HL-60/S4 treated with phorbol 12-myristate 13-acetate at 8.2 ng/mL for 4 days and 3 days (cell line): ENCODE measurements at regions not wholly inside any gene's neighbourhood (a gene's known extent, or its start where the extent isn't known, plus 50 kb on each side); places are given as distances from the start of the nearest gene placed in this dataset.

Experiments used
- in situ Hi-C: fragments of 300-500 bp; cut with MboI; formaldehyde crosslinking; loops from 2 replicates; pipeline ENCODE4 v1.15.0; 2022; ENCODE audit warnings: low sequenced_read_pairs

- in situ Hi-C loops = no loop called here
Observed at GRCh38 chr1:87437663-87438295, 109.1 kb downstream of the LMO4 start.

GRCh38 chr1:87439821-87440220 lies 111.1 kb downstream of the LMO4 start:
- in situ Hi-C loops = no loop called here

GRCh38 chr1:87449348-87449963 lies 120.8 kb downstream of the LMO4 start:
- in situ Hi-C loops = no loop called here

- in situ Hi-C loops = no loop called here
Observed at GRCh38 chr1:87450136-87450535, 121.5 kb downstream of the LMO4 start.

GRCh38 chr1:87450615-87451209 lies 122.0 kb downstream of the LMO4 start:
- in situ Hi-C loops = no loop called here

- in situ Hi-C loops = no loop called here
Observed at GRCh38 chr1:87451229-87451920, 122.7 kb downstream of the LMO4 start.

- in situ Hi-C loops = no loop called here
Observed at GRCh38 chr1:87452648-87453047, 124.0 kb downstream of the LMO4 start.

- in situ Hi-C loops = no loop called here
Observed at GRCh38 chr1:87457408-87457807, 128.7 kb downstream of the LMO4 start.

- in situ Hi-C loops = no loop called here
Observed at GRCh38 chr1:87462894-87463293, 134.2 kb downstream of the LMO4 start.

- in situ Hi-C loops = no loop called here
Observed at GRCh38 chr1:87464022-87464490, 135.4 kb downstream of the LMO4 start.

GRCh38 chr1:87466621-87467020 lies 137.9 kb downstream of the LMO4 start:
- in situ Hi-C loops = no loop called here

GRCh38 chr1:87472716-87473115 lies 144.0 kb downstream of the LMO4 start:
- in situ Hi-C loops = no loop called here

GRCh38 chr1:87473203-87473661 lies 144.6 kb downstream of the LMO4 start:
- in situ Hi-C loops = no loop called here

GRCh38 chr1:87474098-87474497 lies 145.4 kb downstream of the LMO4 start:
- in situ Hi-C loops = no loop called here

- in situ Hi-C loops = no loop called here
Observed at GRCh38 chr1:87478231-87478630, 149.6 kb downstream of the LMO4 start.

GRCh38 chr1:87495147-87495546 lies 166.5 kb downstream of the LMO4 start:
- in situ Hi-C loops = no loop called here

- in situ Hi-C loops = no loop called here
Observed at GRCh38 chr1:87495870-87496269, 167.2 kb downstream of the LMO4 start.

GRCh38 chr1:87497380-87498203 lies 168.9 kb downstream of the LMO4 start:
- in situ Hi-C loops = no loop called here

- in situ Hi-C loops = no loop called here
Observed at GRCh38 chr1:87501738-87502137, 173.1 kb downstream of the LMO4 start.

- in situ Hi-C loops = no loop called here
Observed at GRCh38 chr1:87505391-87505983, 176.8 kb downstream of the LMO4 start.
